ENCODE measurements at regions not wholly inside any gene's neighbourhood (a gene's known extent, or its start where the extent isn't known, plus 50 kb on each side); places are given as distances from the start of the nearest gene placed in this dataset.
A peak's percentile ranks its signal among the peaks of the same experiment; 100 is the strongest.

DNA sequence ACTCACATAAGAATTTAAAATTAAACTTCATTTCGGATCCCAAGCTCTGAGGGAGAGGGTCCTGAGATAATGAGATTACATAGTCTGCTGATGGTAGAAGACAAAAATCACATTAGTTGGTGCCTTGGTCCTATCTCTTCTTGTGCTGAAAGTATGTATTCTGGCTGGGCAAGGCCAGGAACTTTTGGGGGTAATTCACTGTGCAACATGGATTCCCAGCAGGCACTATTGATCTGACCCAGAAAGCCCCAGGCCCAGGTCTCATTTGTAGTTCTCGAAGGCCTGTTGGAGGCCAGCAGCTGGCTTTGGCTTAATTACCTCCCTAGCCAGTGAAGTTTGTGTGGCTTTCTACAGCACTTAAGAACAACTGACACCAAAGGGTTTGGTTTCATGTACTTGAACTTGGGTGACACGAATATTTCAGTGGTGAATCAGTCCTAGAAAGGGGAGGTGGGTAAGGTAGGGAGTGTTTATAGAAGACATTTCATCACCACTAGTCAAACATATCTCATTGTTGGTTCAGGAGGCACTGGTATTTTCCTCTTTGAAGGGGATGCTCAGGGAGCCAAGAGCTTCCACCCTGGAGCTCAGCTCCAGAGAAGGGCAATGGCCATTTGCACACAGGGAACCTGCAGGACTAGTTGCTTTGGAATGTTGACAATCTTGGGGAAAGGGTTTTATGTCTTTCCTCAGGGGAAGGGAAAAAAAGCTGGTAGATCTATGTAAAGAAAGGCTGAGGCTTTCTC is 217.8 kb downstream of the OSR1 start:
- ChIA-PET POLR2A (no interaction called here), CTCF (interaction anchor here (1.1 to 2.2 kb wide), 3 partner anchors 9 to 22 kb away, joined by 4 to 7 read pairs (median 4); no protein-coding TSS in a partner anchor)
- Histone ChIP-seq H3K79me2 (ENCODE audit: control insufficient read depth, insufficient read depth, low read length) (no peaks in the 10 kb centered on the region), H3K9me1 (replicated peaks; ENCODE audit: control insufficient read depth, extremely low read depth, insufficient read depth, low read length) (no peaks in the 10 kb centered on the region), H3K4me2 (ENCODE audit: insufficient read depth, low read length) (no peak overlapping the region), H3K27ac (ENCODE audit: insufficient read depth, low read depth, low read length) (peak overlapping the region; percentile 39), H3K4me3 (replicated peaks in 1 of 3; ENCODE audit: insufficient read depth in 1 of 3, low read depth in 1 of 3, low read length in 3 of 3) (no peak overlapping the region), H3K9me3 (replicated peaks; ENCODE audit: control insufficient read depth, insufficient read depth, low read length) (no peaks in the 10 kb centered on the region), H3K36me3 (ENCODE audit: control insufficient read depth in 2 of 2, extremely low read depth in 1 of 2, insufficient read depth in 2 of 2, low read length in 2 of 2) (no peaks in the 10 kb centered on the region), H3K27me3 (ENCODE audit: control insufficient read depth in 2 of 2, insufficient read depth in 2 of 2, low read length in 2 of 2) (no peaks in the 10 kb centered on the region), H3K4me1 (ENCODE audit: control insufficient read depth, extremely low read depth, insufficient read depth, low read length) (peaks cover 19% of the 10 kb centered on the region), H3K9ac (replicated peaks; ENCODE audit: extremely low read depth, insufficient read depth, low read length) (no peak overlapping the region), H2AFZ (ENCODE audit: low read depth, low read length) (no peak overlapping the region), H4K20me1 (replicated peaks; ENCODE audit: control insufficient read depth, extremely low read depth, insufficient read depth, low read length) (no peaks in the 10 kb centered on the region)
- BruUV-seq (replicated peaks) = no TSS peak
- intact Hi-C loops (cut with micrococcal nuclease) = no loop called here
- DNase-seq (ENCODE audit: low read depth, low spot score) = peak; percentile 16
- dilution Hi-C loops (cut with MboI; ENCODE audit: extremely low pct_ligation_motif_present, low sequenced_read_pairs) = no loop called here
- peak; percentile 95 for FAIRE-seq
- TF ChIP-seq POLR2A (IDR thresholded peaks at IDR 0.05; ENCODE audit: low read depth, low read length) = no peak
- TF ChIP-seq FOS (IDR thresholded peaks at IDR 0.05; ENCODE audit: borderline replicate concordance, insufficient read depth, low read length) = peak; percentile 36
- peak; percentile 58 for TF ChIP-seq POLR2AphosphoS5 (IDR thresholded peaks at IDR 0.05; ENCODE audit: insufficient read depth, low read depth, low read length)

DNA sequence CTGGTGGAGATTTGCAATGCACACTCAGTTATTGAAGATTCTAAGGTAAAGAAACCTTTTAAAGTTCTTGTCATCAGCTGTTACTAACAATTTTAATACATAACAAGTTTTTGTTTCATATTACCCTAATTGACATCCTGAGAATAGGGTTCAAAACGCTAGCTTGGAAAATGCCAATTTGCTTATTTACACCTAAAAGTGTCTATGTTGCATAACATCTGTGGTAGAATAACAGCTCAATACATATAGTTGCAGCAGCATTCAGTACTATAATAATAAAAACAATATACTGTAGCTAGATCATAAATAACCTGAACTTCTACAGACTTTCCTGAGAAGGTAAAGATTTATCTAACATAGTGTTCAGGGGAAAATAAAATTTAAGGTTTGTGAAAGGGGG is 219.0 kb downstream of the OSR1 start:
- CTCF ChIA-PET = interaction anchor here (1.8 kb wide), 1 partner anchor 19 kb away, joined by 10 read pairs; no protein-coding TSS in a partner anchor
- Histone ChIP-seq H4K20me1 (replicated peaks; ENCODE audit: control insufficient read depth, extremely low read depth, insufficient read depth, low read length) (no peaks in the 10 kb centered on the region), H3K79me2 (ENCODE audit: control insufficient read depth, insufficient read depth, low read length) (no peaks in the 10 kb centered on the region), H3K36me3 (ENCODE audit: control insufficient read depth in 2 of 2, extremely low read depth in 1 of 2, insufficient read depth in 2 of 2, low read length in 2 of 2) (no peaks in the 10 kb centered on the region), H2AFZ (ENCODE audit: low read depth, low read length) (no peak overlapping the region), H3K4me2 (ENCODE audit: insufficient read depth, low read length) (no peak overlapping the region), H3K4me1 (ENCODE audit: control insufficient read depth, extremely low read depth, insufficient read depth, low read length) (peaks cover 19% of the 10 kb centered on the region), H3K27ac (ENCODE audit: insufficient read depth, low read depth, low read length) (no peak overlapping the region), H3K27me3 (ENCODE audit: control insufficient read depth in 2 of 2, insufficient read depth in 2 of 2, low read length in 2 of 2) (no peaks in the 10 kb centered on the region), H3K4me3 (replicated peaks in 1 of 3; ENCODE audit: insufficient read depth in 1 of 3, low read depth in 1 of 3, low read length in 3 of 3) (no peak overlapping the region), H3K9me3 (replicated peaks; ENCODE audit: control insufficient read depth, insufficient read depth, low read length) (no peaks in the 10 kb centered on the region), H3K9ac (replicated peaks; ENCODE audit: extremely low read depth, insufficient read depth, low read length) (no peak overlapping the region), H3K9me1 (replicated peaks; ENCODE audit: control insufficient read depth, extremely low read depth, insufficient read depth, low read length) (no peaks in the 10 kb centered on the region)
- FAIRE-seq (no peak), DNase-seq (ENCODE audit: low read depth, low spot score) (no peak)
- no TSS peak for BruUV-seq (replicated peaks)
- intact Hi-C loops (cut with micrococcal nuclease) = no loop called here
- TF ChIP-seq GATA2 (IDR thresholded peaks at IDR 0.05; ENCODE audit: insufficient read depth, insufficient read length, low read depth, low read length) (no peak), EZH2 (IDR thresholded peaks at IDR 0.05; ENCODE audit: borderline replicate concordance, low read depth, low read length, severe bottlenecking) (no peak), POLR2AphosphoS5 (IDR thresholded peaks at IDR 0.05; ENCODE audit: insufficient read depth, low read depth, low read length) (no peak), MYC (IDR thresholded peaks at IDR 0.05; ENCODE audit: low read depth, low read length) (no peak)
- TF ChIP-seq, protein P1, sequence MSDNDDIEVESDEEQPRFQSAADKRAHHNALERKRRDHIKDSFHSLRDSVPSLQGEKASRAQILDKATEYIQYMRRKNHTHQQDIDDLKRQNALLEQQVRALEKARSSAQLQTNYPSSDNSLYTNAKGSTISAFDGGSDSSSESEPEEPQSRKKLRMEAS (IDR thresholded peaks at IDR 0.05; ENCODE audit: insufficient read depth, insufficient read length) = no peak
- dilution Hi-C loops (cut with MboI; ENCODE audit: extremely low pct_ligation_motif_present, low sequenced_read_pairs) = no loop called here
- POLR2A ChIA-PET = no interaction called here

Data from endothelial cell of umbilical vein (primary cell).